SK-MEL-5 (cell line): ENCODE measurements at regions not wholly inside any gene's neighbourhood (a gene's known extent, or its start where the extent isn't known, plus 50 kb on each side); places are given as distances from the start of the nearest gene placed in this dataset.
A peak's percentile ranks its signal among the peaks of the same experiment; 100 is the strongest.

Experiments
- DNase-seq: peaks from one replicate; pipeline ENCODE4 v3.0.0-alpha.2; 2016; ENCODE audit warnings: low read depth, low spot score
- in situ Hi-C: cut with HindIII; loops from 2 replicates; pipeline ENCODE4 v1.10.0; 2016; ENCODE audit warnings: low sequenced_read_pairs, high pct_unique_total_duplicates, low pct_unique_long_range_greater_than_20kb

DNA sequence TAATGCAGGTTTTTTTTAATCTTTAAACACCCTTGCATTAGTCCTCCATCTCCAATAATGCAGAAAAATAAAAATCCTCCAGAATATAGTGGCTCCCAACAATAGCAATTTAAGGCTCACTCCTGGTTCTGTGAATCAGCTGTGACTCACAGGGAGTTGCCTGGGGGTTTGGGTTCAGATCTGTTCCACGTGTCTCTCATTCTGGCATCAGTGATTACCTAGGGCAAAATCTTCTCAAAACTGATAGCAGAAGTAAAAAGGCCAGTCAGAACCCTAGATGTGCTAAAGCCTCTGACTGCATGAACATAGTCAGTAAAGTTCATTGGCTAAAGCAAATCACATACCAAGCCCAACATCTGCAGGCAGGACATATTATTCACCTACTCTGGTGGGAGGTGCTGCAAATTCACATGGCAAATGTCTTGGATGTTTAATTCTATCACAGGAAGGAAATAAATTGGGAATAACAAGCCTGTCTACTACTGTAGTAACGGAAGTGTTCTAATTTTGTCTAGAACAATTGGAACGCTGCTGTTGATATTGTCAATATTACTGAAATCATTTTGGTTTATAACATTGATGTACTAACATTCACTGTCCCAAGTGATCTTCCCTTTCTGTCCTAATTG is 364.1 kb upstream of the CNTN4 start:
- no peak for DNase-seq
- in situ Hi-C loops = no loop called here

DNA sequence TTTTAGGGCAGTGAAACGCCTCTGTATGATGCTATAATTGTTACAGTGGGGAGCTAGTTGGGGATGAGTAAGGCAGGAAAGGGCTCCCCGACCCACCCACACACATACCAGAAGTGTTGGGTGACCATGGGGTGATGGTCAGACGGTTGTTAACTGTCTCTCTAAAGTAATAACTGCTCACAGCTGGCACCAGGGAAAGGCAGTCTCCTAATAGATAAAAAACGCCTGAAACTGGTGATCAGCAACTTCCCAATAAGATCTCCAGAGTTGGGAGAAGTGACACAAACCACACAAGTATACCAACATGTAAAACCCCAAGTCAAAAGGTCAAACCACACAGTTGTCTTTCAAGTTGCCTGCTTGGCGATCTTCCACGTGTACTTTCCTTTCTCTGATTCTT is 346.5 kb upstream of the CNTN4 start:
- no peak for DNase-seq
- in situ Hi-C loops = no loop called here

DNA sequence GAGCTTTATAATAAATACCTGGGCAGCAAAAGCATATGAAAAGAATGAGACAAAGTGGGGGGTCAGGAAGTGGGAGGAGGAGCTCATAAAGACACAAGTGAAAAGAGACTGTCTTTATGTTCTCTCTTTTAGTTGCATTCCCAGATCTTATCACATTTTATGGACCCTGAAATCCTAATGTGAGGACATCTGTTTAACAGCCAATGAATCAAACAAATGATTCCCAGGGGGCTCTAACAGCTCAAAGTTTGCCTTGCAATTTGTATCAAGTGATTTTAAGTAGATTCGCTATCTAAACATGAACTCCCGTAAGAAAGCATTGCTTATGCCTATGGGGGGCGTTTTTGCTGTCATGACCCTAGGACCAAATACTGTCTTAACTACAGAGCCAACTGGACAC is 332.3 kb upstream of the CNTN4 start:
- in situ Hi-C loops = no loop called here
- no peak for DNase-seq

GRCh38 chr3:1773679-1774078 is 325.0 kb upstream of the CNTN4 start:
- no peak for DNase-seq
- in situ Hi-C loops = no loop called here

DNA sequence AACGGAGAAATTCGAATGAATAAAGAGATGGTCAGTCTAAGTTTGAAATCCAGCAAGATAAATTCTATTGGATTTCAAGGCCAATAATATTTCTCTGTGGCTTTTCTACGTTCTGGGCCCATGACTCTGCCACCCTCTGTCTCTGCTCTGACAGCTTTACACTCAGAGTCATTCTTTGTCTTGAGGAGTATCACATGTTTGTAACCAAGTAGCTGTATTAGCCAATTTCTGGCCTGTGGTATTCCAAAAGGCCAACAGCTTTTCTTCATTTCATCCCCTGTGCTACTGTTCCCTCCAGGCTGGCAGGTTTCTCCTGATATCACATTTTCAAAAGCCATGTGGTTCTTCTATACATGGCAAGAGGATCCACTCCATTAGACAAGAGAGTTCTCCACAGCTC is 324.1 kb upstream of the CNTN4 start:
- peak; percentile 7 for DNase-seq
- in situ Hi-C loops = no loop called here

DNA sequence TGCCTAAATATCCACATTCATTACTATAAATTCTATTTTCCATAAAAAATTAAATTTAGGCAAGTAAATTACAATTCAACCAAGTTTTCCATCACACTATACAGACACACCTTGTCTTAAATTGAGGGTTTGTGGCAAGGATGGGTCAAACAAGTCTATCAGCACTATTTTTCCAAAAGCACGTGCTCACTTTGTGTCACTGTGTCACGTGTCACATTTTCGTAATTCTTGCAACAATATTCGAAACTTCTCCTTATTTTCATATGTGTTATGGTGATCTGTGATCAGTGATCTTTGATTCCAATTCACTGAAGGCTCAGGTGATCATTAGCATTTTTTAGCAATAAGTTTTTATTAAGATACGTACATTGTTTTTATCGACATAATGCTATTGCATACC is 323.3 kb upstream of the CNTN4 start:
- in situ Hi-C loops = no loop called here
- DNase-seq = no peak

GRCh38 chr3:1783995-1784394 is 314.7 kb upstream of the CNTN4 start:
- in situ Hi-C loops = no loop called here

DNA sequence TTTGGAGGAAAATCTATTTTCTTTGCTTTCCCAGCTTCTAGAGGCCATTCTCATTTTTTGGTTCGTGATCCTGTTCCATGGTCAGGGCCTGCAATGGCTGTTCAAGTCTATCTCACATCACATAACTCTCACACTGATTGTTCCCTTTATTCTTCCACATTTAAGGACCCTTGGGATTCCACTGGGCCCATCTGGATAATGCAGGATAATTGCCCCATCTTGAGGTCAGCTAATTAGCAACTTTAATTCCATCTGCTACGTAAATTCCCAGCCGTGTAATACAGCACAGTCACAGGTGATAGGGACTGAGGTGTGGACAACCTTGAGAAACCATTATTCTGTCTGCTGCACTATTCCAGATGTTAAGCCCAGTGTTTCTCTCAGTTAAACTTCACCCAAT is 311.6 kb upstream of the CNTN4 start:
- in situ Hi-C loops = no loop called here
- no peak for DNase-seq

More at GRCh38 chr3:1783995-1784394, 314.7 kb upstream of the CNTN4 start:
- no peak for DNase-seq

DNA sequence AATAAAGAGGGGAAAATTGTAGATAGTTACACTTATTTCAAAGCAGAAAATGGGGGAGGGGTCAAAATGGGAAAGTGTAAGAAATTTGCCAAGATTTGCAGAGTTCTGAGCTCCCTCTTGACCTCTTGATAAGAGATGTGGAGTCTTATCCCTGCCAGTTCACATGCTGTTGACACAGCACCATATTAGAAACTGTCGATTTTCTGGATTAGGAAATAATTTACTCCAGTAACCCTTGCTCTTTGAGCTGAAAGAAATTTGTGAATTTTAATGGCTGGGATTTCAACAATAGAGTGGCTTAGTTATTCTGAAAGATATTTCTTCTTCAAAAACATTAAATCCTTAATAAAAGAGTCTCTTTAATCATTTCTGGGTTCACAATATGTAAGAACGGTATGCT is 306.2 kb upstream of the CNTN4 start:
- in situ Hi-C loops = no loop called here
- DNase-seq = no peak

DNA sequence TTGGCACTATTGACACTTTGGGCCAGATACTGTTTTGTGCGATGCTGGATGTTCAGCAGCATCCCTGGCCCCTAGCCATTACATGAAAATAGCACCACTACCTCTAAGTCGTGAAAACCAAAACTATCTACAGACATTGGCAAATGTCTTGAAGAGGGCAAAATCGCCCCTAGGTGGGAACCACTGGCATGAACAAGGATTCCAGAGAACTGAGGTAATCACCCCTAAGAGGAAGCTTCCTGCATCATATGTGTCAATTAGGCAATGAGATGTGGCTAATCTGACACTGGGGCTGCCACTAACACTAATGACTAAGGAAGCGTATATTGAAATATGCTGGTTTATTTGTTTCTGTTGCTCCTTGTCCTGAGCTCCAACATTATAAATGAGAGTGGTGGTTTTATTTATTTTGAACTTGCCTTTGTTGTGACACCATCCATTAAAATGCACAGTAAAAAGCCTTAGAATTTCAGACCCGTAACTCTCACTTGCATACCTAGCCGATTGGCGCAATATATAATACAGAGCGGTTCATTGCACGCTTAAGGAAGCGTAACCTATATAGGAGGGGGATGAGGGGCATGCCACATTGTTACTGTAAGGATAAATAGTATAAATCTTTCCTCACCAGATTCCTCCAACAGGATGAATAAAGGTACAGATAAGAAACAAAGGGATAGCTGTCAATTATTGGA is 299.8 kb upstream of the CNTN4 start:
- in situ Hi-C loops = no loop called here
- DNase-seq = no peak

DNA sequence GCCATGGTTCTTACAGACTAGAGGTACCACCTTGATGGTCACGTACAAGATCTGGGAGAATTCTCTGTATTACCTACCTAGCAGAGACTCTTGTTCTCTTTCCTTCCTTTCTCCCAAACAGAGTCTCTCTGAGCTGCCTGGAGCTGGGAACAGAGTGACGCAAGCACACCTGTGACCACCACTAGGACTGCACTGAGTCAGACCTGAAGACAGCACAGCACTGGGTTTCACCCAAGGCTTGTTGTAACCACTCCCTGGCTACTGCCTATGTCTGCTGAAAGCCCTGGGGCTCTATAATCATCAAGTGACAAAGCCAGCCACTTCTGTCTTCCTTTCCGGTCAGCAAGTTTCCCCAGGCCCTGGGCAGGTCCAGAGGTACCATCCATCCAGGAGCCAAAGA is 293.3 kb upstream of the CNTN4 start:
- in situ Hi-C loops = no loop called here
- no peak for DNase-seq

GRCh38 chr3:1808590-1808989 is 290.1 kb upstream of the CNTN4 start:
- DNase-seq = no peak
- in situ Hi-C loops = no loop called here

DNA sequence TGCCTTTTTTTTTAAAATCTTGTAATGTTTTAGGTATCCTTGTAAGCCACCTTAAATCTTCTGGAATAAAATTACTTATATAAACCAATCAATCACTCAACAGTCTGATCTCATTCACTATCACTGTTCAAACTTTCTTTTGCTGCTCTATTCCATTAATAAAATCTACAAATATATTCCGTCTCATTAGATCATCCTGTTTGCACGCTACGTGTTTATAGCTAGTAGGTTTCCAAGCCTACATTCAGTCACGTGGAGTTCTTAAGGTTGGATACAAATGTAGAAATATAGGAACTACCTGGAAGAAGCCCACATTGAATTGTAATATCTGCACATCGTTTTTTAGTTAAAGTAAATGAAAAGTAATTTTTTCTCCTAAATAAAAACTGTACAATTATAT is 274.8 kb upstream of the CNTN4 start:
- DNase-seq = no peak
- in situ Hi-C loops = no loop called here

DNA sequence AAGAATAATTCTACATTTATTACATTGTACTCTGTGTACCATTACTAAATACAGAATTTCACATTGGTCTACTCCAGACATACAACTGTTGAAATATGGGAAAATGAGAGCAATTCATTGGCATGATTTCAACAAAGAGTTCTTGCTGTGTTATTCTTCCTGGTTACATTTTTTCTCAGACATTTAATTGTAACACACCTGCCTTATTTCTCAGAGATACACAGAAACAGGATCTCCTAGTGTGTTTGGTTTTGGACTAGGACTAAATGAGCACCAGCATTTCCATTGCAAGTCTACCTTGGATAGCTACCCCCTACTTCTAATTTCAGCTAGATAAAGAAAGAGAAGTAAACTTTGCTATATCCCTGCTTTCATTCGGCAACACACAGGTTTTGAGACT is 274.3 kb upstream of the CNTN4 start:
- in situ Hi-C loops = no loop called here

GRCh38 chr3:1828519-1828918 is 270.1 kb upstream of the CNTN4 start:
- no peak for DNase-seq
- in situ Hi-C loops = no loop called here

More for the DNA sequence above, 274.3 kb upstream of the CNTN4 start:
- no peak for DNase-seq

GRCh38 chr3:1830851-1831250 is 267.8 kb upstream of the CNTN4 start:
- in situ Hi-C loops = no loop called here
- no peak for DNase-seq

GRCh38 chr3:1832395-1832794 is 266.3 kb upstream of the CNTN4 start:
- in situ Hi-C loops = no loop called here
- DNase-seq = no peak

GRCh38 chr3:1843111-1843510 is 255.6 kb upstream of the CNTN4 start:
- DNase-seq = no peak
- in situ Hi-C loops = no loop called here

DNA sequence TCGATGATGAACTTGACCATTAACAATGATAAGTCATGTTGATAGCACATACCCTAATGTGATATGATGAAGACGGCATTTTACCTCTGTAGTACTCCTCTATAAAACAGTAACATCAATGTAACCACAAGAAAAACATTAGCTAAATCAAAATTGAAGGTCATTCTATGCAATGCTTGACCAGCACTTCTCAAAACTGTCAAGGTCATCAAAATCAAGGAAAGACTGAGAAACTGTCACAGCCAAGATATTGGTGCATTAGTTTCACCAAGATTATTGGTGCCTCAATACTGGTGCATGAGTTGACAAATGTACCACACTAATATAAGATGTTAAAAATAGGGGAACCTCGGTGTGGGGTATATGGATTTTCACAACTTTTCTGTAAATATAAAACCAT is 251.1 kb upstream of the CNTN4 start:
- no peak for DNase-seq
- in situ Hi-C loops = no loop called here

DNA sequence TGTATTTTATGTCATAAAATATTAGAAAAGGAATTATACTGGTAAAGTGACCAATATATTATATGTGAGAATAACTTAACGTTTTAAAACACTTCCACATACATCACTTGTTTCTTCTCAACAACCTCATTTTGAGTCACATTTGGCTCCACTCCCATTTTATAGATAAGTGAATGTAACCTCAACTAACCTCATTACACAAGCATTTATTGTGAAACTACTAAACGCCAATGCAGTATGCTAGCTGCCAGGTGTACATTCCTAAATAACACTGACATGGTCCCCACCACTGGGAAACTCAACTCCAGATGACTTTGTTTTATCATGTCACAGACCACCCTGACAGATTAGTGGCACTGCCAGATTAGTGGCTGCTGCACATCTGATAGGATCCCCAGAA is 249.7 kb upstream of the CNTN4 start:
- no peak for DNase-seq
- in situ Hi-C loops = no loop called here
